ENCODE measurements at regions not wholly inside any gene's neighbourhood (a gene's known extent, or its start where the extent isn't known, plus 50 kb on each side); places are given as distances from the start of the nearest gene placed in this dataset.

GRCh38 chr2:61758159-61758558, 95.7 kb downstream of the FAM161A start:
- Mint-ChIP-seq H3K9me3 (peaks cover 4 to 22% (median 9%) of the 10 kb centered on the region in 7 donors), H3K36me3 (no peaks in the 10 kb centered on the region), H3K4me1 (peaks cover 3% of the 10 kb centered on the region), H3K27ac (no peak overlapping the region), H3K27me3 (ENCODE audit: low read depth in 3 of 3) (peaks cover 0 to 2% (median 2%) of the 10 kb centered on the region in 3 donors), H3K4me3 (no peak overlapping the region)
- peaks cover 0 to 2% of the 10 kb centered on the region in 2 donors for H3K4me1 ChIP-seq (ENCODE audit: control insufficient read depth in 1 of 2, insufficient read depth in 2 of 2, low read length in 2 of 2)
- H3K4me3 ChIP-seq (replicated peaks in 1 of 3; ENCODE audit: low read depth in 2 of 3, low read length in 3 of 3): no peak overlapping the region
- no peak overlapping the region for H3K27ac ChIP-seq (ENCODE audit: low read depth in 1 of 2, low read length in 2 of 2)
- no peaks in the 10 kb centered on the region for H3K27me3 ChIP-seq (ENCODE audit: control insufficient read depth in 2 of 2, insufficient read depth in 2 of 2, low read length in 2 of 2)
- H3K36me3 ChIP-seq (replicated peaks in 1 of 2; ENCODE audit: control insufficient read depth in 1 of 2, insufficient read depth in 2 of 2, low read length in 2 of 2): no peaks in the 10 kb centered on the region
- no peak for DNase-seq
- TF ChIP-seq CTCF (IDR thresholded peaks at IDR 0.05): no peak
- no peaks in the 10 kb centered on the region for H4K20me1 ChIP-seq (ENCODE audit: insufficient read depth, low read length)
- H3K79me2 ChIP-seq (ENCODE audit: insufficient read depth, low read length): no peaks in the 10 kb centered on the region
- intact Hi-C loops (cut with micrococcal nuclease): no loop called here
- no peak overlapping the region for H2AFZ ChIP-seq (ENCODE audit: insufficient read depth, low read depth, low read length, poor library complexity, severe bottlenecking)
- H3K9ac ChIP-seq (ENCODE audit: insufficient read depth, low read length, poor library complexity, severe bottlenecking): no peak overlapping the region
- H3K4me2 ChIP-seq (replicated peaks; ENCODE audit: extremely low read depth, low read length, poor library complexity, severe bottlenecking): no peak overlapping the region
- H3K9me3 ChIP-seq (replicated peaks in 1 of 2; ENCODE audit: control insufficient read depth in 1 of 2, insufficient read depth in 1 of 2, low read length in 2 of 2): peaks cover 0 to 5% of the 10 kb centered on the region in 2 donors

- H3K9ac ChIP-seq (ENCODE audit: insufficient read depth, low read length, poor library complexity, severe bottlenecking): no peak overlapping the region
- no peak overlapping the region for H2AFZ ChIP-seq (ENCODE audit: insufficient read depth, low read depth, low read length, poor library complexity, severe bottlenecking)
- no CpG with 5 or more reads among the region's 1 CpG for whole genome bisulfite sequencing (ENCODE audit: insufficient coverage)
- DNase-seq: no peak
- H3K4me2 ChIP-seq (replicated peaks; ENCODE audit: extremely low read depth, low read length, poor library complexity, severe bottlenecking): no peak overlapping the region
- no peaks in the 10 kb centered on the region for H4K20me1 ChIP-seq (ENCODE audit: insufficient read depth, low read length)
- no peaks in the 10 kb centered on the region for H3K27me3 ChIP-seq (ENCODE audit: control insufficient read depth in 2 of 2, insufficient read depth in 2 of 2, low read length in 2 of 2)
- H3K36me3 Mint-ChIP-seq: no peaks in the 10 kb centered on the region
- H3K4me3 Mint-ChIP-seq: no peak overlapping the region
- H3K27ac Mint-ChIP-seq: no peak overlapping the region
- H3K4me3 ChIP-seq (replicated peaks in 1 of 3; ENCODE audit: low read depth in 2 of 3, low read length in 3 of 3): no peak overlapping the region
- intact Hi-C loops (cut with micrococcal nuclease): no loop called here
- peaks cover 0 to 5% of the 10 kb centered on the region in 2 donors for H3K9me3 ChIP-seq (replicated peaks in 1 of 2; ENCODE audit: control insufficient read depth in 1 of 2, insufficient read depth in 1 of 2, low read length in 2 of 2)
- peaks cover 4 to 26% (median 11%) of the 10 kb centered on the region in 7 donors for H3K9me3 Mint-ChIP-seq
- no peaks in the 10 kb centered on the region for H3K4me1 ChIP-seq (ENCODE audit: control insufficient read depth in 1 of 2, insufficient read depth in 2 of 2, low read length in 2 of 2)
- H3K27ac ChIP-seq (ENCODE audit: low read depth in 1 of 2, low read length in 2 of 2): no peak overlapping the region
- no peaks in the 10 kb centered on the region for H3K79me2 ChIP-seq (ENCODE audit: insufficient read depth, low read length)
- H3K4me1 Mint-ChIP-seq: no peaks in the 10 kb centered on the region
- peaks cover 0 to 2% (median 0%) of the 10 kb centered on the region in 3 donors for H3K27me3 Mint-ChIP-seq (ENCODE audit: low read depth in 3 of 3)
- TF ChIP-seq CTCF (IDR thresholded peaks at IDR 0.05): no peak
- no peaks in the 10 kb centered on the region for H3K36me3 ChIP-seq (replicated peaks in 1 of 2; ENCODE audit: control insufficient read depth in 1 of 2, insufficient read depth in 2 of 2, low read length in 2 of 2)
Measured at GRCh38 chr2:61753512-61753911, 100.3 kb downstream of the FAM161A start.
